ENCODE measurements at regions not wholly inside any gene's neighbourhood (a gene's known extent, or its start where the extent isn't known, plus 50 kb on each side); places are given as distances from the start of the nearest gene placed in this dataset.

DNA sequence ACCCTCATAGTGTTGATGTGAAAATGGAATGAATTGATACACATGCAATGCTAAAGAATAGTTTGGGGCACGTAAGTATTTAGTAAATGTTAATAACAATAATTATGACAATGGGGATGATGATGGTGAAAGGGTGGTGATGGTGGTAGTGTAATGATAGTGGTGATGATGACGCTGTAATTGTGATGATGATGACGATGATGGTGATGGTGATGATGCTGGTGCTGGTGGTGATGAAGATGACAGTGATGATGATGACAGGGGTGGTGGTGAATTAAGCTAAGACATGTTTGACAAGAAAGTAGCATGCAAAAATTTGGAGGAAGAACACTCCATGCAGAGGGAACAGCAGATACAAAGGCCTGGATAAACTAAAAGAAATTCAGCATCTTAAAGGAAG, 364.4 kb upstream of the API5 start:
- TF ChIP-seq, protein P1, sequence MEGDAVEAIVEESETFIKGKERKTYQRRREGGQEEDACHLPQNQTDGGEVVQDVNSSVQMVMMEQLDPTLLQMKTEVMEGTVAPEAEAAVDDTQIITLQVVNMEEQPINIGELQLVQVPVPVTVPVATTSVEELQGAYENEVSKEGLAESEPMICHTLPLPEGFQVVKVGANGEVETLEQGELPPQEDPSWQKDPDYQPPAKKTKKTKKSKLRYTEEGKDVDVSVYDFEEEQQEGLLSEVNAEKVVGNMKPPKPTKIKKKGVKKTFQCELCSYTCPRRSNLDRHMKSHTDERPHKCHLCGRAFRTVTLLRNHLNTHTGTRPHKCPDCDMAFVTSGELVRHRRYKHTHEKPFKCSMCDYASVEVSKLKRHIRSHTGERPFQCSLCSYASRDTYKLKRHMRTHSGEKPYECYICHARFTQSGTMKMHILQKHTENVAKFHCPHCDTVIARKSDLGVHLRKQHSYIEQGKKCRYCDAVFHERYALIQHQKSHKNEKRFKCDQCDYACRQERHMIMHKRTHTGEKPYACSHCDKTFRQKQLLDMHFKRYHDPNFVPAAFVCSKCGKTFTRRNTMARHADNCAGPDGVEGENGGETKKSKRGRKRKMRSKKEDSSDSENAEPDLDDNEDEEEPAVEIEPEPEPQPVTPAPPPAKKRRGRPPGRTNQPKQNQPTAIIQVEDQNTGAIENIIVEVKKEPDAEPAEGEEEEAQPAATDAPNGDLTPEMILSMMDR (IDR thresholded peaks at IDR 0.05): no peak
- no peak for TF ChIP-seq POLR2A (IDR thresholded peaks at IDR 0.05)

All from Peyer's patch (tissue), 4 donors.